ENCODE measurements at regions not wholly inside any gene's neighbourhood (a gene's known extent, or its start where the extent isn't known, plus 50 kb on each side); places are given as distances from the start of the nearest gene placed in this dataset.

DNA sequence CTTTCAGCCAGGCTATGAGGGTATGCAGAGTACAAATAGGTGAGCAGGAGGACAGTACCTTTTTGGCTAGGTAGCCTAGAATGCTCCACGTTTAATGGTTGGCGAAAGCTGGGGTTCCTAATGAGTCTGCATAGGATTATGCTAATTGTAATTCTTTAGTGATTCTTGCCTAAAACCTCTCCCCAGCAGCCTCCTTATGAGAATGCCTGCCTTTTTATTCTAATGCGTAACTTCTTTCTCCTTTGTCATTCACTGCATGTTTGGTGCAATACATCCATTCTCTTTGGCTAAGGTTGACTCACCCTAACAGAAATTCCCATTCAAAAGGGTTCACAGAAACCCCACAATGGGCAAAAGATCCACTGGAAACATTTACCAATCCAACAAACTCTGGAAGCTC, 752.2 kb downstream of the FSCB start:
- no peak for TF ChIP-seq POLR2A (IDR thresholded peaks at IDR 0.05)
- TF ChIP-seq, protein P1, sequence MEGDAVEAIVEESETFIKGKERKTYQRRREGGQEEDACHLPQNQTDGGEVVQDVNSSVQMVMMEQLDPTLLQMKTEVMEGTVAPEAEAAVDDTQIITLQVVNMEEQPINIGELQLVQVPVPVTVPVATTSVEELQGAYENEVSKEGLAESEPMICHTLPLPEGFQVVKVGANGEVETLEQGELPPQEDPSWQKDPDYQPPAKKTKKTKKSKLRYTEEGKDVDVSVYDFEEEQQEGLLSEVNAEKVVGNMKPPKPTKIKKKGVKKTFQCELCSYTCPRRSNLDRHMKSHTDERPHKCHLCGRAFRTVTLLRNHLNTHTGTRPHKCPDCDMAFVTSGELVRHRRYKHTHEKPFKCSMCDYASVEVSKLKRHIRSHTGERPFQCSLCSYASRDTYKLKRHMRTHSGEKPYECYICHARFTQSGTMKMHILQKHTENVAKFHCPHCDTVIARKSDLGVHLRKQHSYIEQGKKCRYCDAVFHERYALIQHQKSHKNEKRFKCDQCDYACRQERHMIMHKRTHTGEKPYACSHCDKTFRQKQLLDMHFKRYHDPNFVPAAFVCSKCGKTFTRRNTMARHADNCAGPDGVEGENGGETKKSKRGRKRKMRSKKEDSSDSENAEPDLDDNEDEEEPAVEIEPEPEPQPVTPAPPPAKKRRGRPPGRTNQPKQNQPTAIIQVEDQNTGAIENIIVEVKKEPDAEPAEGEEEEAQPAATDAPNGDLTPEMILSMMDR (IDR thresholded peaks at IDR 0.05) = no peak
